Endothelial cell of umbilical vein (primary cell): ENCODE measurements at regions not wholly inside any gene's neighbourhood (a gene's known extent, or its start where the extent isn't known, plus 50 kb on each side); places are given as distances from the start of the nearest gene placed in this dataset.

Experiments
- BruUV-seq: library from RNA; stranded (reverse); fragments of 400-500 nt; replicated peaks from 2 replicates; lab custom pipeline; 2021; lab: Mats Ljungman, UMichigan
- CTCF ChIA-PET: fragments of 300-600, 350-600 bp; sonication (Branson Sonifier 250); formaldehyde crosslinking; loops from one replicate; lab custom pipeline; 2021; ENCODE audit warnings: antibody characterized with exemption, inconsistent platforms; lab: Charles Lee
- POLR2A ChIA-PET: fragments of 300-600, 350-600 bp; sonication (Branson Sonifier 250); formaldehyde crosslinking; loops from one replicate; lab custom pipeline; 2021; ENCODE audit warnings: antibody characterized with exemption, inconsistent platforms; lab: Charles Lee
- DNase-seq: peaks from one replicate; pipeline ENCODE4 v3.0.0-alpha.2; 2011; ENCODE audit warnings: low read depth, low spot score
- FAIRE-seq: peaks from 2 replicates; lab custom pipeline; 2011; peaks lifted over from hg19 to GRCh38; lab: Jason Lieb, UNC
- H2AFZ ChIP-seq: 2 replicates; pipeline ENCODE4 v1.6.0; 2012; ENCODE audit warnings: low read depth, low read length, control low read depth, inconsistent platforms
- H3K27ac ChIP-seq: 2 replicates; pipeline ENCODE4 v1.5.1; 2011; ENCODE audit warnings: low read depth, mild to moderate bottlenecking, control low read depth, low read length, moderate library complexity; ENCODE audit not compliant: insufficient read depth
- H3K27me3 ChIP-seq, 2 experiments: 2 replicates each; pipeline versions ENCODE4 v1.6.0 to v1.6.1; 2011; ENCODE audit warnings: low read length in 2 of 2, mixed read lengths in 1 of 2; ENCODE audit not compliant: control insufficient read depth in 2 of 2, insufficient read depth in 2 of 2
- H3K36me3 ChIP-seq, 2 experiments: 2 replicates in 1 of 2; 3 replicates in 1 of 2; pipeline ENCODE4 v1.5.1; 2011; ENCODE audit warnings: low read length in 2 of 2, mild to moderate bottlenecking in 1 of 2, moderate library complexity in 1 of 2; ENCODE audit not compliant: control insufficient read depth in 2 of 2, insufficient read depth in 2 of 2; ENCODE audit errors: extremely low read depth in 1 of 2
- H3K4me1 ChIP-seq: 3 replicates; pipeline ENCODE4 v1.5.1; 2011; ENCODE audit warnings: mild to moderate bottlenecking, low read length; ENCODE audit not compliant: control insufficient read depth, insufficient read depth; ENCODE audit errors: extremely low read depth
- H3K4me2 ChIP-seq: 2 replicates; pipeline ENCODE4 v1.6.1; 2011; ENCODE audit warnings: low read length, control low read depth, mixed read lengths; ENCODE audit not compliant: insufficient read depth
- H3K4me3 ChIP-seq, 3 experiments: fragments of 200-600 bp in 1 of 3; sonication (generic), shearing (Covaris generic) in 1 of 3; replicated peaks in 1 of 3; 2 replicates each; pipeline ENCODE4 v1.5.1; 2011 to 2016; ENCODE audit warnings: control low read depth in 3 of 3, low read length in 3 of 3, mild to moderate bottlenecking in 2 of 3, inconsistent platforms in 1 of 3, low read depth in 1 of 3, moderate library complexity in 1 of 3; ENCODE audit not compliant: insufficient read depth in 1 of 3
- H3K79me2 ChIP-seq: 2 replicates; pipeline ENCODE4 v1.6.0; 2012; ENCODE audit warnings: low read length, inconsistent platforms; ENCODE audit not compliant: control insufficient read depth, insufficient read depth
- H3K9ac ChIP-seq: replicated peaks from 2 replicates; pipeline ENCODE3; 2011; ENCODE audit warnings: low read length, control low read depth; ENCODE audit not compliant: insufficient read depth; ENCODE audit errors: extremely low read depth
- H3K9me1 ChIP-seq: replicated peaks from 3 replicates; pipeline ENCODE4 v1.6.0; 2011; ENCODE audit warnings: mild to moderate bottlenecking, low read length; ENCODE audit not compliant: control insufficient read depth, insufficient read depth; ENCODE audit errors: extremely low read depth
- H3K9me3 ChIP-seq: replicated peaks from 2 replicates; pipeline ENCODE4 v1.5.1; 2012; ENCODE audit warnings: low read length, inconsistent platforms; ENCODE audit not compliant: control insufficient read depth, insufficient read depth
- H4K20me1 ChIP-seq: replicated peaks from 2 replicates; pipeline ENCODE3; 2011; ENCODE audit warnings: mild to moderate bottlenecking, low read length; ENCODE audit not compliant: control insufficient read depth, insufficient read depth; ENCODE audit errors: extremely low read depth
- EZH2 ChIP-seq: IDR thresholded peaks from 2 replicates; pipeline ENCODE4 v1.6.1; 2012; ENCODE audit warnings: borderline replicate concordance, low read depth, mild to moderate bottlenecking, moderate library complexity, low read length, inconsistent platforms; ENCODE audit not compliant: severe bottlenecking
- FOS ChIP-seq: IDR thresholded peaks from 2 replicates; pipeline ENCODE4 v1.6.1; 2011; ENCODE audit warnings: mild to moderate bottlenecking, low read length, moderate library complexity, borderline replicate concordance; ENCODE audit not compliant: insufficient read depth
- GATA2 ChIP-seq: IDR thresholded peaks from 2 replicates; pipeline ENCODE4 v1.7.0; 2011; ENCODE audit warnings: low read depth, mild to moderate bottlenecking, moderate library complexity, mixed read lengths, low read length; ENCODE audit not compliant: insufficient read length, insufficient read depth
- JUN ChIP-seq: IDR thresholded peaks from 2 replicates; pipeline ENCODE4 v1.6.1; 2011; ENCODE audit warnings: borderline replicate concordance, low read depth; ENCODE audit not compliant: insufficient read length, insufficient read depth
- MYC ChIP-seq: IDR thresholded peaks from one replicate; pipeline ENCODE4 v1.6.1; 2011; ENCODE audit warnings: mild to moderate bottlenecking, low read depth, low read length
- POLR2A ChIP-seq: IDR thresholded peaks from 2 replicates; pipeline ENCODE4 v1.6.1; 2012; ENCODE audit warnings: low read depth, mild to moderate bottlenecking, control low read depth, low read length
- POLR2AphosphoS5 ChIP-seq: IDR thresholded peaks from 2 replicates; pipeline ENCODE4 v1.6.1; 2012; ENCODE audit warnings: low read depth, mild to moderate bottlenecking, control low read depth, low read length, moderate library complexity; ENCODE audit not compliant: insufficient read depth
- dilution Hi-C: fragments of 300-500 bp; cut with MboI; formaldehyde crosslinking; loops from one replicate; pipeline ENCODE4 v1.15.0; 2019; ENCODE audit warnings: low sequenced_read_pairs; ENCODE audit not compliant: extremely low pct_ligation_motif_present
- intact Hi-C: fragments of 100-400 bp; cut with micrococcal nuclease; formaldehyde crosslinking; loops from one replicate; pipeline ENCODE4 v1.10.0; 2022
- TF ChIP-seq, protein P1 (sequence below): IDR thresholded peaks from 2 replicates; pipeline ENCODE4 v1.6.1; 2011; ENCODE audit not compliant: insufficient read depth, insufficient read length
- TF ChIP-seq, protein P2 (sequence below), 2 donors: IDR thresholded peaks; 1 replicate in 1 of 2; 2 replicates in 1 of 2; pipeline ENCODE4 v1.5.1; 2011; ENCODE audit warnings: low read length in 2 of 2, mild to moderate bottlenecking in 2 of 2, moderate library complexity in 2 of 2, control low read depth in 1 of 2, inconsistent platforms in 1 of 2, low read depth in 1 of 2; ENCODE audit not compliant: insufficient read depth in 1 of 2; ENCODE audit errors: extremely low read depth in 1 of 2

DNA sequence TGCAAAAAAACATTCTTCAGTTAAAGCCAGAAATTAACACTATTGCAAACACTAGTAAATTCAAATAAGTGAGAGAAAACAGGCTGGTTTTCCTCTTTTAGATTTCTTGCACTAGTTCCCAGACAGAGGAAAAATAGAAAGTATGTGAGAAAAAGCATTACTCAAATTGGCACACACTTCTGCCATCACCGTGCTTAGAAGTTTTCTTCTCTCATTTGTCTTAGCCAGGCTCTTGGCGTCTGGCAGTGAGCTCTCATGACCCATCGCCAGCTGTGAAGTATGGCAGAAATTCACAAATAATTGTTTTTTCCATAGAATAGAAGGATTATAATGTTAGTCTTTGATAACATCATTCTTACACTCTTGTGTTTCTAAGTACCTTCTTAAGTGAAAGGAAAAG, 515.9 kb downstream of the GBE1 start:
- H3K9me3 ChIP-seq = no peaks in the 10 kb centered on the region
- no peak overlapping the region for H3K4me3 ChIP-seq
- TF ChIP-seq FOS (no peak), POLR2AphosphoS5 (no peak), EZH2 (no peak), MYC (no peak), JUN (no peak), GATA2 (no peak), POLR2A (no peak)
- TF ChIP-seq, protein P1, sequence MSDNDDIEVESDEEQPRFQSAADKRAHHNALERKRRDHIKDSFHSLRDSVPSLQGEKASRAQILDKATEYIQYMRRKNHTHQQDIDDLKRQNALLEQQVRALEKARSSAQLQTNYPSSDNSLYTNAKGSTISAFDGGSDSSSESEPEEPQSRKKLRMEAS = no peak
- TF ChIP-seq, protein P2, sequence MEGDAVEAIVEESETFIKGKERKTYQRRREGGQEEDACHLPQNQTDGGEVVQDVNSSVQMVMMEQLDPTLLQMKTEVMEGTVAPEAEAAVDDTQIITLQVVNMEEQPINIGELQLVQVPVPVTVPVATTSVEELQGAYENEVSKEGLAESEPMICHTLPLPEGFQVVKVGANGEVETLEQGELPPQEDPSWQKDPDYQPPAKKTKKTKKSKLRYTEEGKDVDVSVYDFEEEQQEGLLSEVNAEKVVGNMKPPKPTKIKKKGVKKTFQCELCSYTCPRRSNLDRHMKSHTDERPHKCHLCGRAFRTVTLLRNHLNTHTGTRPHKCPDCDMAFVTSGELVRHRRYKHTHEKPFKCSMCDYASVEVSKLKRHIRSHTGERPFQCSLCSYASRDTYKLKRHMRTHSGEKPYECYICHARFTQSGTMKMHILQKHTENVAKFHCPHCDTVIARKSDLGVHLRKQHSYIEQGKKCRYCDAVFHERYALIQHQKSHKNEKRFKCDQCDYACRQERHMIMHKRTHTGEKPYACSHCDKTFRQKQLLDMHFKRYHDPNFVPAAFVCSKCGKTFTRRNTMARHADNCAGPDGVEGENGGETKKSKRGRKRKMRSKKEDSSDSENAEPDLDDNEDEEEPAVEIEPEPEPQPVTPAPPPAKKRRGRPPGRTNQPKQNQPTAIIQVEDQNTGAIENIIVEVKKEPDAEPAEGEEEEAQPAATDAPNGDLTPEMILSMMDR (IDR thresholded peaks at IDR 0.05; ENCODE audit: extremely low read depth in 1 of 2, insufficient read depth in 1 of 2, low read depth in 1 of 2, low read length in 2 of 2) = no peak
- peaks cover 11% of the 10 kb centered on the region for H3K4me1 ChIP-seq
- intact Hi-C loops (loop anchor here (10.0 kb wide), 1 partner anchor 641 kb away; no protein-coding TSS in a partner anchor), dilution Hi-C loops (no loop called here)
- no peak overlapping the region for H2AFZ ChIP-seq
- H3K36me3 ChIP-seq = no peaks in the 10 kb centered on the region
- DNase-seq (no peak), FAIRE-seq (no peak)
- no peaks in the 10 kb centered on the region for H4K20me1 ChIP-seq
- ChIA-PET POLR2A (no interaction called here), CTCF (no interaction called here)
- H3K27me3 ChIP-seq = no peaks in the 10 kb centered on the region
- H3K9ac ChIP-seq = no peak overlapping the region
- H3K4me2 ChIP-seq = no peak overlapping the region
- no peaks in the 10 kb centered on the region for H3K79me2 ChIP-seq
- H3K27ac ChIP-seq = no peak overlapping the region
- BruUV-seq = no TSS peak
- H3K9me1 ChIP-seq = no peaks in the 10 kb centered on the region
